Neural cell (in vitro differentiated cells): ENCODE measurements at regions not wholly inside any gene's neighbourhood (a gene's known extent, or its start where the extent isn't known, plus 50 kb on each side); places are given as distances from the start of the nearest gene placed in this dataset.

Source experiments
- CTCF ChIP-seq: fragments of 450-650 bp; IDR thresholded peaks from 2 replicates; pipeline ENCODE4 v1.5.1; 2014; ENCODE audit warnings: antibody characterized with exemption, mild to moderate bottlenecking, moderate library complexity; ENCODE audit not compliant: poor library complexity, severe bottlenecking
- EP300 ChIP-seq: fragments of 450-650 bp; conservative IDR thresholded peaks from 2 replicates; pipeline ENCODE4 v1.6.1; 2014; ENCODE audit warnings: antibody characterized with exemption, mild to moderate bottlenecking, moderate library complexity; ENCODE audit not compliant: poor library complexity, severe bottlenecking
- MXI1 ChIP-seq: fragments of 450-650 bp; conservative IDR thresholded peaks from 2 replicates; pipeline ENCODE4 v1.6.1; 2014; ENCODE audit warnings: antibody characterized with exemption, mild to moderate bottlenecking; ENCODE audit not compliant: poor library complexity, severe bottlenecking
- POLR2AphosphoS5 ChIP-seq: IDR thresholded peaks from 2 replicates; pipeline ENCODE4 v1.6.1; 2012
- RAD21 ChIP-seq: fragments of 450-650 bp; conservative IDR thresholded peaks from 2 replicates; pipeline ENCODE4 v1.6.1; 2014; ENCODE audit warnings: antibody characterized with exemption, mild to moderate bottlenecking, moderate library complexity
- SMC3 ChIP-seq: fragments of 450-650 bp; conservative IDR thresholded peaks from 2 replicates; pipeline ENCODE4 v1.6.1; 2014; ENCODE audit warnings: antibody characterized with exemption, mild to moderate bottlenecking, moderate library complexity; ENCODE audit not compliant: poor library complexity
- TF ChIP-seq, protein P1 (sequence below): IDR thresholded peaks from 2 replicates; pipeline ENCODE4 v1.6.1; 2012; ENCODE audit warnings: borderline replicate concordance

DNA sequence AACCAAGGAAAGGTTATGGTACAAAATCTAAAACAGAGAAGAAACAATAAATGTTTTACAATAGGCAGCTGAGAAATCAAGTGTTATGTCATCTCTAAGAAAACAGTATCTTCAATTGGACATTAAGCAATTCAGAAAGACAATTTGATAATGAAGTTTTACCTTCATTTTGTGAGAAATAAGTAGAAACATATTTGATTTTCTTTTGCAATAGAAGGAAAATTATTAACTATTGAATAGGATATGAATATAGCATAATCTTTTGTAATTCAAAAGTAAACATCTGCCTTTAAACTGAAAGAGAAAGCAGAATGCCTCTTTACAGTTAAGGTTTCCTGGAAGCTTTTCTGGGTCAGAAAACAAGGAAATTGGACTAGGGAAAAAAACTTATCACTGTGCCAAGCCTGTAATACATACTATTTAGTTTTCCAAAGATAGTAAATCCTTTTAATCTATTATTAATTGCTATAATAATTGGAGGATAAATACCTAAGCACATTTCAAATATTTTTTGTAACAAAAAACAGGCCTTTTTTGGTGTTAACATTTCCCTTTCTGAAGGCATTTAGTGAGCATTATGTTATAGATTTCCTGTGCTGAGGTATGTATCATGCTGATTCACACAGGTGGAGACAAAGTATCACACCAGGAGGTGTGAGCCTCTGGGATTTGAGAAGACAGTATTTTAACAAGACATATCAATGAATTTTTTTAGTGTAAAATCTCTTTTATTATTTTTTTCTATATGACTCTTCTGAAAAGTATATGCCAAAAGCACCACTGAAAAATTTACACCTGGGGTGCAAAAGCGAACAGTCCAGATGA is 947.0 kb upstream of the CDH2 start:
- TF ChIP-seq MXI1 = no peak
- TF ChIP-seq POLR2AphosphoS5 = no peak
- TF ChIP-seq RAD21 = no peak
- TF ChIP-seq CTCF = no peak
- no peak for TF ChIP-seq EP300
- TF ChIP-seq SMC3 = no peak
- TF ChIP-seq, protein P1, sequence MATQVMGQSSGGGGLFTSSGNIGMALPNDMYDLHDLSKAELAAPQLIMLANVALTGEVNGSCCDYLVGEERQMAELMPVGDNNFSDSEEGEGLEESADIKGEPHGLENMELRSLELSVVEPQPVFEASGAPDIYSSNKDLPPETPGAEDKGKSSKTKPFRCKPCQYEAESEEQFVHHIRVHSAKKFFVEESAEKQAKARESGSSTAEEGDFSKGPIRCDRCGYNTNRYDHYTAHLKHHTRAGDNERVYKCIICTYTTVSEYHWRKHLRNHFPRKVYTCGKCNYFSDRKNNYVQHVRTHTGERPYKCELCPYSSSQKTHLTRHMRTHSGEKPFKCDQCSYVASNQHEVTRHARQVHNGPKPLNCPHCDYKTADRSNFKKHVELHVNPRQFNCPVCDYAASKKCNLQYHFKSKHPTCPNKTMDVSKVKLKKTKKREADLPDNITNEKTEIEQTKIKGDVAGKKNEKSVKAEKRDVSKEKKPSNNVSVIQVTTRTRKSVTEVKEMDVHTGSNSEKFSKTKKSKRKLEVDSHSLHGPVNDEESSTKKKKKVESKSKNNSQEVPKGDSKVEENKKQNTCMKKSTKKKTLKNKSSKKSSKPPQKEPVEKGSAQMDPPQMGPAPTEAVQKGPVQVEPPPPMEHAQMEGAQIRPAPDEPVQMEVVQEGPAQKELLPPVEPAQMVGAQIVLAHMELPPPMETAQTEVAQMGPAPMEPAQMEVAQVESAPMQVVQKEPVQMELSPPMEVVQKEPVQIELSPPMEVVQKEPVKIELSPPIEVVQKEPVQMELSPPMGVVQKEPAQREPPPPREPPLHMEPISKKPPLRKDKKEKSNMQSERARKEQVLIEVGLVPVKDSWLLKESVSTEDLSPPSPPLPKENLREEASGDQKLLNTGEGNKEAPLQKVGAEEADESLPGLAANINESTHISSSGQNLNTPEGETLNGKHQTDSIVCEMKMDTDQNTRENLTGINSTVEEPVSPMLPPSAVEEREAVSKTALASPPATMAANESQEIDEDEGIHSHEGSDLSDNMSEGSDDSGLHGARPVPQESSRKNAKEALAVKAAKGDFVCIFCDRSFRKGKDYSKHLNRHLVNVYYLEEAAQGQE = no peak
